ENCODE measurements at regions not wholly inside any gene's neighbourhood (a gene's known extent, or its start where the extent isn't known, plus 50 kb on each side); places are given as distances from the start of the nearest gene placed in this dataset.

DNA sequence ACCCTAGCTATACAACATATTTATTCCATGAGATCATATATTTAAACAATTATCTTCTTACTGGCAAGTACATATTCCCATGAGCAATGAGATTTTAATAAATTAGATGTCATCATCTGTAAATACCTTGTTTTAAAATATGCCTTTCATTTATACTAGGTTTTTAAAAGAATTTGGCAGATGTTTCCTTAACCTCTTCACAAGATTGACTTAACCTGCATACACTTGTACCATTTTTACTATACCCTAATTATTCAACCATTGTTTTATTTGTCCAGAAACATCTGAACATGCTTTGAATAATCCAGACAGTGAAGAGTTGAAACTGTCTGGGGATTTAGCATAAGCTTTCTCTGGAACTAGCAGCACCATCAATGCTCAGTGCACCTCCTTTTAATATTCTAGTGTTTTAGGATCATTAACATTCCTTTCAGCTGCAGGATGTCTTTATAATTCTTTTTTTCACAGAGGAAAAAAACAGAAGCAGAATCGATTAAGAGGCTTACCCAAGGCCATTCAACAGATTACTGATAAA is 188.0 kb upstream of the TENT5A start:
- H3K4me3 ChIP-seq: no peak overlapping the region
- no peak overlapping the region for H3K27ac ChIP-seq
- intact Hi-C loops (cut with DNase I; ENCODE audit: low total_unique reads): no loop called here
- H3K9me3 ChIP-seq: no peaks in the 10 kb centered on the region
- H3K36me3 ChIP-seq: no peaks in the 10 kb centered on the region
- no peak for DNase-seq
- H3K4me1 ChIP-seq: peaks cover 0 to 30% (median 5%) of the 10 kb centered on the region in 4 donors
- TF ChIP-seq, protein P1, sequence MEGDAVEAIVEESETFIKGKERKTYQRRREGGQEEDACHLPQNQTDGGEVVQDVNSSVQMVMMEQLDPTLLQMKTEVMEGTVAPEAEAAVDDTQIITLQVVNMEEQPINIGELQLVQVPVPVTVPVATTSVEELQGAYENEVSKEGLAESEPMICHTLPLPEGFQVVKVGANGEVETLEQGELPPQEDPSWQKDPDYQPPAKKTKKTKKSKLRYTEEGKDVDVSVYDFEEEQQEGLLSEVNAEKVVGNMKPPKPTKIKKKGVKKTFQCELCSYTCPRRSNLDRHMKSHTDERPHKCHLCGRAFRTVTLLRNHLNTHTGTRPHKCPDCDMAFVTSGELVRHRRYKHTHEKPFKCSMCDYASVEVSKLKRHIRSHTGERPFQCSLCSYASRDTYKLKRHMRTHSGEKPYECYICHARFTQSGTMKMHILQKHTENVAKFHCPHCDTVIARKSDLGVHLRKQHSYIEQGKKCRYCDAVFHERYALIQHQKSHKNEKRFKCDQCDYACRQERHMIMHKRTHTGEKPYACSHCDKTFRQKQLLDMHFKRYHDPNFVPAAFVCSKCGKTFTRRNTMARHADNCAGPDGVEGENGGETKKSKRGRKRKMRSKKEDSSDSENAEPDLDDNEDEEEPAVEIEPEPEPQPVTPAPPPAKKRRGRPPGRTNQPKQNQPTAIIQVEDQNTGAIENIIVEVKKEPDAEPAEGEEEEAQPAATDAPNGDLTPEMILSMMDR (IDR thresholded peaks at IDR 0.05): no peak
- no peaks in the 10 kb centered on the region for H3K27me3 ChIP-seq

DNA sequence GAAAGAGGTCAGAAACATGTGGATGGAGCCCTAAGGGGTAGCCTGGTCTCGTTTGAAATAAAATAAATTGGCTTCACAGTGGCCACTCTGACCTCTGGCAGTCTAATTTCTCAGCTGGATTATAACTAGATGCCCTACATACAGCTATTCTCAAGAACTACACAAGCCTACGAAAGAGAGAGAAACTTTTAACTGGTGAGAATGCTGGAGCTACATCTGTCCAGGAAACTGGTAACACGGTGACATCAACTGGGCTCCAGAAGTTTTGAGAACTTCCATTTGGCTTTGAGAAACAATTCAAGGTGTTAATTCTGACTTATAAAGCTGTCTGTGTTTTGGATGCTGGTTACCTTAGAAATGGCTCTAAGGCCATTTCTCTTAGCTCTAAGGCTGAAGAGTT is 187.3 kb upstream of the TENT5A start:
- TF ChIP-seq, protein P1 (IDR thresholded peaks at IDR 0.05): no peak
- no peak for DNase-seq
- intact Hi-C loops (cut with DNase I; ENCODE audit: low total_unique reads): no loop called here
- Histone ChIP-seq H3K27ac (peak overlapping the region; percentile 5 to 21), H3K4me3 (no peak overlapping the region), H3K27me3 (no peaks in the 10 kb centered on the region), H3K4me1 (peaks cover 0 to 38% (median 8%) of the 10 kb centered on the region in 4 donors), H3K36me3 (no peaks in the 10 kb centered on the region), H3K9me3 (no peaks in the 10 kb centered on the region)

- no peak overlapping the region for H3K4me3 ChIP-seq
- DNase-seq: no peak
- peaks cover 0 to 40% (median 8%) of the 10 kb centered on the region in 4 donors for H3K4me1 ChIP-seq
- H3K27ac ChIP-seq: peak overlapping the region; percentile 5 to 21
- no peaks in the 10 kb centered on the region for H3K9me3 ChIP-seq
- TF ChIP-seq, protein P1 (IDR thresholded peaks at IDR 0.05): no peak
- intact Hi-C loops (cut with DNase I; ENCODE audit: low total_unique reads): no loop called here
- H3K36me3 ChIP-seq: no peaks in the 10 kb centered on the region
- no peaks in the 10 kb centered on the region for H3K27me3 ChIP-seq
Measured at GRCh38 chr6:81938991-81939732, 186.7 kb upstream of the TENT5A start.

DNA sequence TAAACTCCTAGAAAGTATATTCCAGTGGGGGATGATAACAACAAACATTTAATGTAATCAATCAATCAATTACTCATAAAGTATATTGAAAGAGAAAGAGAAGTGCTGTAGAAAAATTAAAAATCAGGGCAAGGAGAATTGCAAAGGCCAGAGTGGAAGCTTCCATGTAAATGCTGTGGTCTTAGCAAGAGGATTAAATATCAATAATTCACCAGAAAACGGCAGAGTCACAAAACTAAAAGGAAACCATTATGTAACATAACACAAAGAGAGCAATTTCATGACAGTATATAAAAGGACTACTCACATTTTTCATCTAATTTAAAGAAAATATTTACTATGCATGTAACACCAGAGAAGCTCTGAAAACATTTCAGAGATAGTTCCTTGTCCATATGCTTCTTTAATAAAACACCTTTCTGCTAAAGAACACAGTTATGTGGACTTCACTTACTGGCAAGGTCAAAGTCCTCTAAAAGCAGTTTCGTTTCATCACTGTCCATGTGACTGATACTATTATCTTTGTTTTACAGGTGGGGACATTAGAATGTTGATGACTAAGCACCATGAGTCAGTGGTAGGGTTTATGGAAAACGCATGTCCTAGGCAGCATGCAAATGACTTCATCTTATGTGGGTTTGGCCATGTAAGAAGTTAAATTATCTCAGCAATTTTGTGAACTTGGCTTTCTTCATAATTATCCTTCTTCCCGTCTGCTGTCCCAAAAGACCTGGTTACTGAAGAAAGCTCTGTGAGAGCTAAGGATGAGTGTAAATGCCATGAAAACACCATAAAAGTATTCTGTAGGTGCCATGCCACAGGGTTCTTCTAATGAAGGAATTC is 185.8 kb upstream of the TENT5A start:
- intact Hi-C loops (cut with DNase I; ENCODE audit: low total_unique reads): no loop called here
- no peak for DNase-seq
- Histone ChIP-seq H3K27ac (peak overlapping the region in 1 of 2 donors; percentile 5), H3K36me3 (no peaks in the 10 kb centered on the region), H3K4me3 (no peak overlapping the region), H3K9me3 (no peaks in the 10 kb centered on the region), H3K4me1 (peaks cover 0 to 40% (median 8%) of the 10 kb centered on the region in 4 donors), H3K27me3 (no peaks in the 10 kb centered on the region)
- TF ChIP-seq, protein P1 (IDR thresholded peaks at IDR 0.05): no peak

DNA sequence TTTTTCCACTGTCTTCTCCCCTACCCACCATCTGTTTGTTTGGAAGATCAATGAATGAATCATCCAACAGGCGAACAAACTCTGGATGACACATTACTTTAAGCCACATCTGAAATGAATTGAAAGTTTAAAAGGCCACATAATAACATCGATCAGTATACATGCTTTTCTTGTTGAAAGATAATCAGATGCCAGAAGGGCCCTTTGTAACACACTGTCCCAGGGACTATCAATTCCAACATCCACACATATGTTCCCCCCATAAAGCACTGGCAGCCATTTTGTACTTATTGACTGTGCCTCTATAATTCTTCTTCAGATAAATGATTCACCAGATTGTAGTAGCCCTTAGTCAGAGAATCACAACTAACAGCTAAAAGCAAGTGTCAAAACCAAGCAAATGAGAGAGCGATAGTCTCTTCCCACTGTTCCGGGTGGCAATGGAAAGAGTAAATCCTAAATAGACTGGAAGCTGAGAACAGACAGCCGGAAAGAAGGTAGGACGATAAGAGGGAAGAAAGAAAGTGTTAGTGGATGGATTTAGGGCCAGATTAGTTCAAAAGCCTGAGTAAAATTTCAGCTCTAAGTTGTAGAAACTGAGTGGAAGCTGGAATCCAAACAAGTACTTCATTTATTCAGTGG is 184.9 kb upstream of the TENT5A start:
- DNase-seq: no peak
- Histone ChIP-seq H3K27ac (no peak overlapping the region), H3K4me1 (peaks cover 0 to 40% (median 8%) of the 10 kb centered on the region in 4 donors), H3K27me3 (no peaks in the 10 kb centered on the region), H3K36me3 (no peaks in the 10 kb centered on the region), H3K9me3 (no peaks in the 10 kb centered on the region), H3K4me3 (no peak overlapping the region)
- TF ChIP-seq, protein P1 (IDR thresholded peaks at IDR 0.05): no peak
- intact Hi-C loops (cut with DNase I; ENCODE audit: low total_unique reads): no loop called here

Data from tibial artery (tissue), 4 donors.